Body of pancreas (tissue), 4 donors: ENCODE measurements at regions not wholly inside any gene's neighbourhood (a gene's known extent, or its start where the extent isn't known, plus 50 kb on each side); places are given as distances from the start of the nearest gene placed in this dataset.

ENCODE experiments used
- POLR2A ChIP-seq, 3 donors: fragments of 450-650 bp; IDR thresholded peaks; one replicate each; pipeline ENCODE4 v1.6.1; 2016; ENCODE audit warnings: antibody characterized with exemption in 3 of 3, mild to moderate bottlenecking in 2 of 3
- TF ChIP-seq, protein P1 (sequence below), 7 experiments: fragments of 450-650 bp in 4 of 7; fragments of 200-600 bp in 3 of 7; sonication (generic) in 3 of 7; IDR thresholded peaks; one replicate each; pipeline ENCODE4 v1.5.1; 2016 to 2019; ENCODE audit warnings: antibody characterized with exemption in 7 of 7

DNA sequence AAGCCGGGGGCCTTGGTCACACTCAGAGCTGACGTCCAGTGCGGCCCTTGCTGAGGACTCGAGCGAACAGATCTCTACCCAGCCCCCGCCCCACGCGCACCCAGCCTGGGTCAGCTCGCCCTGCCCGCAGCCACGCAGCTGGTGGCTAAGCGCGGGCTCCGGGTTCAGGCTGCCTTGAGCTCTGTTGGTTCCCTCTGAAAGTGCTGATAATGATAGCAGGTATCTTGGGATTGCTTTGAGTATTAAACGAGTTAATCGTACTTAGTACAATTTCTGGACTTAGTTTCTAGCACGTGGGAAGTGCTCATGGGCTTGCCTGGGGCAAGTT, 88.1 kb upstream of the TGM3 start:
- TF ChIP-seq, protein P1, sequence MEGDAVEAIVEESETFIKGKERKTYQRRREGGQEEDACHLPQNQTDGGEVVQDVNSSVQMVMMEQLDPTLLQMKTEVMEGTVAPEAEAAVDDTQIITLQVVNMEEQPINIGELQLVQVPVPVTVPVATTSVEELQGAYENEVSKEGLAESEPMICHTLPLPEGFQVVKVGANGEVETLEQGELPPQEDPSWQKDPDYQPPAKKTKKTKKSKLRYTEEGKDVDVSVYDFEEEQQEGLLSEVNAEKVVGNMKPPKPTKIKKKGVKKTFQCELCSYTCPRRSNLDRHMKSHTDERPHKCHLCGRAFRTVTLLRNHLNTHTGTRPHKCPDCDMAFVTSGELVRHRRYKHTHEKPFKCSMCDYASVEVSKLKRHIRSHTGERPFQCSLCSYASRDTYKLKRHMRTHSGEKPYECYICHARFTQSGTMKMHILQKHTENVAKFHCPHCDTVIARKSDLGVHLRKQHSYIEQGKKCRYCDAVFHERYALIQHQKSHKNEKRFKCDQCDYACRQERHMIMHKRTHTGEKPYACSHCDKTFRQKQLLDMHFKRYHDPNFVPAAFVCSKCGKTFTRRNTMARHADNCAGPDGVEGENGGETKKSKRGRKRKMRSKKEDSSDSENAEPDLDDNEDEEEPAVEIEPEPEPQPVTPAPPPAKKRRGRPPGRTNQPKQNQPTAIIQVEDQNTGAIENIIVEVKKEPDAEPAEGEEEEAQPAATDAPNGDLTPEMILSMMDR (IDR thresholded peaks at IDR 0.05): no peak
- no peak for TF ChIP-seq POLR2A (IDR thresholded peaks at IDR 0.05)
